Endothelial cell of umbilical vein (primary cell): ENCODE measurements at regions not wholly inside any gene's neighbourhood (a gene's known extent, or its start where the extent isn't known, plus 50 kb on each side); places are given as distances from the start of the nearest gene placed in this dataset.

Experiments
- BruUV-seq: library from RNA; stranded (reverse); fragments of 400-500 nt; replicated peaks from 2 replicates; lab custom pipeline; 2021; lab: Mats Ljungman, UMichigan
- CTCF ChIA-PET: fragments of 300-600, 350-600 bp; sonication (Branson Sonifier 250); formaldehyde crosslinking; loops from one replicate; lab custom pipeline; 2021; ENCODE audit warnings: antibody characterized with exemption, inconsistent platforms; lab: Charles Lee
- POLR2A ChIA-PET: fragments of 300-600, 350-600 bp; sonication (Branson Sonifier 250); formaldehyde crosslinking; loops from one replicate; lab custom pipeline; 2021; ENCODE audit warnings: antibody characterized with exemption, inconsistent platforms; lab: Charles Lee
- DNase-seq: peaks from one replicate; pipeline ENCODE4 v3.0.0-alpha.2; 2011; ENCODE audit warnings: low read depth, low spot score
- FAIRE-seq: peaks from 2 replicates; lab custom pipeline; 2011; peaks lifted over from hg19 to GRCh38; lab: Jason Lieb, UNC
- H2AFZ ChIP-seq: 2 replicates; pipeline ENCODE4 v1.6.0; 2012; ENCODE audit warnings: low read depth, low read length, control low read depth, inconsistent platforms
- H3K27ac ChIP-seq: 2 replicates; pipeline ENCODE4 v1.5.1; 2011; ENCODE audit warnings: low read depth, mild to moderate bottlenecking, control low read depth, low read length, moderate library complexity; ENCODE audit not compliant: insufficient read depth
- H3K27me3 ChIP-seq, 2 experiments: 2 replicates each; pipeline versions ENCODE4 v1.6.0 to v1.6.1; 2011; ENCODE audit warnings: low read length in 2 of 2, mixed read lengths in 1 of 2; ENCODE audit not compliant: control insufficient read depth in 2 of 2, insufficient read depth in 2 of 2
- H3K36me3 ChIP-seq, 2 experiments: 2 replicates in 1 of 2; 3 replicates in 1 of 2; pipeline ENCODE4 v1.5.1; 2011; ENCODE audit warnings: low read length in 2 of 2, mild to moderate bottlenecking in 1 of 2, moderate library complexity in 1 of 2; ENCODE audit not compliant: control insufficient read depth in 2 of 2, insufficient read depth in 2 of 2; ENCODE audit errors: extremely low read depth in 1 of 2
- H3K4me1 ChIP-seq: 3 replicates; pipeline ENCODE4 v1.5.1; 2011; ENCODE audit warnings: mild to moderate bottlenecking, low read length; ENCODE audit not compliant: control insufficient read depth, insufficient read depth; ENCODE audit errors: extremely low read depth
- H3K4me2 ChIP-seq: 2 replicates; pipeline ENCODE4 v1.6.1; 2011; ENCODE audit warnings: low read length, control low read depth, mixed read lengths; ENCODE audit not compliant: insufficient read depth
- H3K4me3 ChIP-seq, 3 experiments: fragments of 200-600 bp in 1 of 3; sonication (generic), shearing (Covaris generic) in 1 of 3; replicated peaks in 1 of 3; 2 replicates each; pipeline ENCODE4 v1.5.1; 2011 to 2016; ENCODE audit warnings: control low read depth in 3 of 3, low read length in 3 of 3, mild to moderate bottlenecking in 2 of 3, inconsistent platforms in 1 of 3, low read depth in 1 of 3, moderate library complexity in 1 of 3; ENCODE audit not compliant: insufficient read depth in 1 of 3
- H3K79me2 ChIP-seq: 2 replicates; pipeline ENCODE4 v1.6.0; 2012; ENCODE audit warnings: low read length, inconsistent platforms; ENCODE audit not compliant: control insufficient read depth, insufficient read depth
- H3K9ac ChIP-seq: replicated peaks from 2 replicates; pipeline ENCODE3; 2011; ENCODE audit warnings: low read length, control low read depth; ENCODE audit not compliant: insufficient read depth; ENCODE audit errors: extremely low read depth
- H3K9me1 ChIP-seq: replicated peaks from 3 replicates; pipeline ENCODE4 v1.6.0; 2011; ENCODE audit warnings: mild to moderate bottlenecking, low read length; ENCODE audit not compliant: control insufficient read depth, insufficient read depth; ENCODE audit errors: extremely low read depth
- H3K9me3 ChIP-seq: replicated peaks from 2 replicates; pipeline ENCODE4 v1.5.1; 2012; ENCODE audit warnings: low read length, inconsistent platforms; ENCODE audit not compliant: control insufficient read depth, insufficient read depth
- H4K20me1 ChIP-seq: replicated peaks from 2 replicates; pipeline ENCODE3; 2011; ENCODE audit warnings: mild to moderate bottlenecking, low read length; ENCODE audit not compliant: control insufficient read depth, insufficient read depth; ENCODE audit errors: extremely low read depth
- CTCF ChIP-seq, 2 donors: IDR thresholded peaks; 1 replicate in 1 of 2; 2 replicates in 1 of 2; pipeline ENCODE4 v1.5.1; 2011; ENCODE audit warnings: low read length in 2 of 2, mild to moderate bottlenecking in 2 of 2, moderate library complexity in 2 of 2, control low read depth in 1 of 2, inconsistent platforms in 1 of 2, low read depth in 1 of 2; ENCODE audit not compliant: insufficient read depth in 1 of 2; ENCODE audit errors: extremely low read depth in 1 of 2
- EZH2 ChIP-seq: IDR thresholded peaks from 2 replicates; pipeline ENCODE4 v1.6.1; 2012; ENCODE audit warnings: borderline replicate concordance, low read depth, mild to moderate bottlenecking, moderate library complexity, low read length, inconsistent platforms; ENCODE audit not compliant: severe bottlenecking
- FOS ChIP-seq: IDR thresholded peaks from 2 replicates; pipeline ENCODE4 v1.6.1; 2011; ENCODE audit warnings: mild to moderate bottlenecking, low read length, moderate library complexity, borderline replicate concordance; ENCODE audit not compliant: insufficient read depth
- GATA2 ChIP-seq: IDR thresholded peaks from 2 replicates; pipeline ENCODE4 v1.7.0; 2011; ENCODE audit warnings: low read depth, mild to moderate bottlenecking, moderate library complexity, mixed read lengths, low read length; ENCODE audit not compliant: insufficient read length, insufficient read depth
- JUN ChIP-seq: IDR thresholded peaks from 2 replicates; pipeline ENCODE4 v1.6.1; 2011; ENCODE audit warnings: borderline replicate concordance, low read depth; ENCODE audit not compliant: insufficient read length, insufficient read depth
- MAX ChIP-seq: IDR thresholded peaks from 2 replicates; pipeline ENCODE4 v1.6.1; 2011; ENCODE audit not compliant: insufficient read depth, insufficient read length
- MYC ChIP-seq: IDR thresholded peaks from one replicate; pipeline ENCODE4 v1.6.1; 2011; ENCODE audit warnings: mild to moderate bottlenecking, low read depth, low read length
- POLR2A ChIP-seq: IDR thresholded peaks from 2 replicates; pipeline ENCODE4 v1.6.1; 2012; ENCODE audit warnings: low read depth, mild to moderate bottlenecking, control low read depth, low read length
- POLR2AphosphoS5 ChIP-seq: IDR thresholded peaks from 2 replicates; pipeline ENCODE4 v1.6.1; 2012; ENCODE audit warnings: low read depth, mild to moderate bottlenecking, control low read depth, low read length, moderate library complexity; ENCODE audit not compliant: insufficient read depth
- dilution Hi-C: fragments of 300-500 bp; cut with MboI; formaldehyde crosslinking; loops from one replicate; pipeline ENCODE4 v1.15.0; 2019; ENCODE audit warnings: low sequenced_read_pairs; ENCODE audit not compliant: extremely low pct_ligation_motif_present
- intact Hi-C: fragments of 100-400 bp; cut with micrococcal nuclease; formaldehyde crosslinking; loops from one replicate; pipeline ENCODE4 v1.10.0; 2022

- intact Hi-C loops: no loop called here
Measured at GRCh38 chr18:51330739-51331138, 133.3 kb upstream of the MEX3C start.

More at GRCh38 chr18:51330739-51331138, 133.3 kb upstream of the MEX3C start:
- Histone ChIP-seq H3K79me2 (no peaks in the 10 kb centered on the region), H2AFZ (no peak overlapping the region), H4K20me1 (no peaks in the 10 kb centered on the region), H3K4me3 (no peak overlapping the region), H3K36me3 (no peaks in the 10 kb centered on the region), H3K4me2 (no peak overlapping the region), H3K27me3 (no peaks in the 10 kb centered on the region), H3K9ac (no peak overlapping the region), H3K9me3 (no peaks in the 10 kb centered on the region), H3K9me1 (no peaks in the 10 kb centered on the region), H3K27ac (no peak overlapping the region), H3K4me1 (no peaks in the 10 kb centered on the region)
- FAIRE-seq (no peak), DNase-seq (no peak)
- no TSS peak for BruUV-seq
- dilution Hi-C loops: no loop called here
- CTCF ChIA-PET: no interaction called here
- TF ChIP-seq EZH2 (no peak), CTCF (IDR thresholded peaks at IDR 0.05; ENCODE audit: extremely low read depth in 1 of 2, insufficient read depth in 1 of 2, low read depth in 1 of 2, low read length in 2 of 2) (no peak), JUN (no peak), FOS (no peak), MAX (no peak), MYC (no peak), GATA2 (no peak), POLR2AphosphoS5 (no peak), POLR2A (no peak)
- POLR2A ChIA-PET: no interaction called here
